GM19043 (cell line): ENCODE measurements at regions not wholly inside any gene's neighbourhood (a gene's known extent, or its start where the extent isn't known, plus 50 kb on each side); places are given as distances from the start of the nearest gene placed in this dataset.
A peak's percentile ranks its signal among the peaks of the same experiment; 100 is the strongest.
"Not testable (repeated sequence)": the region's sequence is repeated elsewhere in the genome, so short reads cannot be mapped to it uniquely, and the experiment has no call there.

Experiments used
- ATAC-seq: cut with Tn5 transposase; IDR thresholded peaks from one replicate; pipeline ENCODE4 v1.9.1; 2021; ENCODE audit warnings: low read depth; ENCODE audit not compliant: unreplicated experiment

DNA sequence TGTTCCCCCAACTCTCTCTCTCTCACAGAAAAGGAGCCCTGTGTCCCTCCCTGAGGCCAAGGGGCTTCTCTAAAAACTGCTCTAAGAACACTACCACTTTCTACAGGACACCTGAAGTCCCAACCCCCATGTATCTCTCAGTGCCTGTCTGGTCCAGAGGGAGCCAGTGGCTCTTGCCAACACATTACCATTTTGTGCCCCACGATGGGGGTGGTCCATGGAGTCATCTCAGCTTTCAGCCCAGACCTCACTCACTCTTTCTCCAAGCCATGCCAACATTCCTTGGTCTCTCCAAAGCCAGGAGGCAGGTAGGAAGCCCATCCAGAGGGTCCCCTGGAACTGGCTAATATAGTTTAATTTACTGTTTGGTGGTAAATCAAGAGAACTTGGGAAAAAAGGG is 962.1 kb upstream of the DEFB115 start:
- ATAC-seq, result not testable (repeated sequence)

- ATAC-seq, result not testable (repeated sequence)
Observed at GRCh38 chr20:30295967-30296366, 961.5 kb upstream of the DEFB115 start.

GRCh38 chr20:30297878-30298595 is 959.4 kb upstream of the DEFB115 start:
- ATAC-seq, result not testable (repeated sequence)

DNA sequence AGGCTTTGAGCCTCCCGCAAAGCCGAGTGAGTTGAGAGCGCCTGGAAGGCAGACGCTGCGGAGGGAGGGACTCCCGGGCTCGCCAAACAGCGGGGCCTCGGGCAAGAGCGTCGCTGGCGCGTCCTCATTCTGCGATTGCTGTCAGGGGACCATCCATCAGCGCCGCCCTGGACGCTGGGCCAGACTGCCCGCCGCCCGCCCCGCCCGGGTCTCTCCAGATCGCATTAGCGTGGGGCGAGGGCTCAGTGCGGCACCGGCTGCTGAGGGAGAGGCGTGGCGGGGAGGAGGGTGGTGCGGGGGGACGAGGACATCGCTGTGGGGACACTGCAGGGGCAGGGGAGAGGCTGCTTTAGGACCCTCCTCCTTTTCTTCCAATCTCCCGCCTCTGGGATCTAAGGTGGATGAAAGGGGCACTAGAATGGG is 957.2 kb upstream of the DEFB115 start:
- ATAC-seq, result not testable (repeated sequence)

GRCh38 chr20:30302786-30303185 is 954.7 kb upstream of the DEFB115 start:
- ATAC-seq, result not testable (repeated sequence)

- ATAC-seq, result not testable (repeated sequence)
Observed at GRCh38 chr20:30309938-30310337, 947.5 kb upstream of the DEFB115 start.

GRCh38 chr20:30310385-30310784 is 947.1 kb upstream of the DEFB115 start:
- ATAC-seq, result not testable (repeated sequence)

GRCh38 chr20:30312220-30312619 is 945.2 kb upstream of the DEFB115 start:
- ATAC-seq, result not testable (repeated sequence)

DNA sequence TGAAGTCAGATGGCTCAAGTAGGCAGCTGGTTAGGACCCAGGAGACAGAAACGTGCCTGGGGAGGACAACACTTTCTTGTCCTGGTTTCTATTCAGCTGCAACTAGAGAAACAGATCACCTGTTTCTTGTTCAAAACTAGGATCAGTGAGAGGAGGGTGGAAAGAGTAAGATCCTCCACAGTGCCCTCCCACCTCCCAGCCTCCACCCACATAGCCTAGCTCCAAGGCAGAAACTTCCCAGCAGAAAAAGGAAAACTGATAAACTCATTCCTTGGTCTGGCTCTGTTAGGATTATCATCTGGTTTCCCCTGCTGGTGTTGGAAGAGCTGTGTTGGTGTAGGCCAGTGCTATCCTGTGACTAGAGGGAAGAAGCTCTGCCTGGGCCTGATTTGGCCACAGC is 943.8 kb upstream of the DEFB115 start:
- ATAC-seq, result not testable (repeated sequence)

DNA sequence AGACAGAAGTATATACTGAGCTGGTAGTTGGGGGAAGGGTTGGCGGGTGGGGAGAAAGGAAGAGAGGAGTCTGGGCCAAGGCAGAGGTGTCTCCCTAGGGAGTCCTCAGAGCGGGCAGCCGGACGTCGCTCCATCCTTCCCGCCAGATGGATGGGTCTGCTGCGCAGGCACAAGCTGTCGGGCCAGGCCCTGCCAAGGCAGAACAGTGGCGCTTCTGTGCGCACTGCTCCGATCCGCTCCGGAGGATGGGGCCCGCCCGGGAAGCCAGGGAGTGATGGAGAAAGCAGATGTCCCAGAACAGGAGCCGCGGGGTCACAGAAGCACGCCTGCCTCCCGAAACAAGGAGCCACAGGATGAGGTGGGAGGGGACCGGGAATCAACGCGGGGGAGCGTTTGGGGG is 941.4 kb upstream of the DEFB115 start:
- not testable (repeated sequence) for ATAC-seq

- ATAC-seq, result not testable (repeated sequence)
Observed at GRCh38 chr20:30316532-30317299, 940.7 kb upstream of the DEFB115 start.

DNA sequence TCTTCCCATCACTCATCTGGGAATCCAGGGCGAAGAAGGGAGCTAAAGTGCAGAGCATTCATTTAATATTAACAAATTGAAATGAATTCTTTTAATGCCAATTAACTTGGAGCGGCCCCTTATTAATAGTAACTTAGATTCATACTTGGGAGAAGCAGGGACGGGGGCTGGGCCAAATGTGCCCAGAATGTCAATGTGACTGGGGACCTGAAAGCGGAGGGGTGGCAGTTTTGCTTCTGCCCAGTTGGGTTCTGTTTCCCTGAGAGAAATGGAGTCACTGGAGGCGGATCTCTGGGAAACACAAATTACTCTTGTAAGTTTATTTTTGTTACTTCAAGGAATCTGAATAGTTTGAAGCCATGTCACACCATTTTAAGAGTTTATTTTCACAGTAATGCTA is 923.7 kb upstream of the DEFB115 start:
- ATAC-seq, result not testable (repeated sequence)

DNA sequence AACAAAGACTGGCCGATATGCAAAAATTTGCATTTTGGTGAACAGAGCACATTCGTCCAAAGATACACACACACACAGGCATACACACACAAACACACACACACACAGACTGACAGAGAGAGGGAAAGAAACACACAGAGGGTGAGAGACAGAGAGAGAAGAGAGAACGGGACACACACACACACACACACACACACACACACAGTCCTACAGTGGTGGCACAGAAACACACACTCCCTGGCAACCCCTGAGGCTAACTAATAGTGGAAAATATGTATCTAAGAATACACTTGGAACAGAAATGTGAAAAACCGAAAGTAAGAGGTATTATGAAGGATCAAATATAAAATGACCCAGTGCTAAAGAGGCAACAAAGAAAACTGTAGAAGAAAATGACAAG is 919.9 kb upstream of the DEFB115 start:
- not testable (repeated sequence) for ATAC-seq

DNA sequence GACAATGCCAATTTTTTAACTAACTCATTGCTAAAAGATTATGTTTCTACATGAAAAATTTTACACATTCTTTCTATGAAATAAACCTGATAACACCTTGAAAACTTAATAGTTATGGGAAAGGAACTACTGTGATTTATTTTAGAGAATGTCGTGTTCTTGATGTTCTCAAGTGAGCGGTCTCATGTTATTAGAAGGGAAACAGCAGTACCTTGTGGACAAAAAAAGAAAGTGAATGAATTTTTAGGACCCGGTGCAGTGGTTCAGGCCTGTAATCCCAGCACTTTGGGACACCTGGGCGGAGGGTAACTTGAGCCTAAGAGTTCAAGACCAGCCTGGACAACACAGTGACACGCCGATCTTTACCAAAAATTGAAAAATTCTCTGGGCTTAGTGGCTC is 908.5 kb upstream of the DEFB115 start:
- ATAC-seq, result not testable (repeated sequence)

DNA sequence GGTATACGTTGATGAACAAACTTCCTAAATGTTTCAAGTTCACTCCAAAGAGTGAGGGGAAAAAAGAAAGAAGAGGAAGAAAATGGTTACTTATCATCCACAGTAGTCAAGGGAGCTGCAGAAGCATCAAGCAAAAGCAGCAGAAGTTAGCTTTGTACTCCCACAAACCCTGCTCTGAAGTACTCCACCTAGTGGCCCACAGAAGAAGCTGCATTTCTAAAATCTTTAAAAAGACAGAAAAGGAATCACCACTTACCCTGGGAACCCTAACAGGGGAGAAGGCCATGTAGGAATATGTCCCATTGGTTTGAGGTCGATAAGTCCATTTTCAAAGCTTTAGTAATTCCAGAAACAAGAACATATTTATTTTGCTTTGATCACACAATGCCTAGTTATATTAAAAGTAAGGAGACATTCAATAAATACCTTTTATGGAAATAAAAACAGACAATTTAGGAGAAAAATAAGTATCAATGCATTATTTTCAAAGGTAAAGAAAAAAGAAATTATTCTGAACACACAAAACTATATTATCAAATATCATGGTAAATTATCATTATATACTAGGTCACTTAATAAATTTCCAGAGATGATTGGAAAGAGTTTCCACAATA is 900.5 kb upstream of the DEFB115 start:
- ATAC-seq, result not testable (repeated sequence)

- ATAC-seq, result not testable (repeated sequence)
Observed at GRCh38 chr20:30361756-30362155, 895.7 kb upstream of the DEFB115 start.

- ATAC-seq, result not testable (repeated sequence)
Observed at GRCh38 chr20:30376430-30376766, 881.1 kb upstream of the DEFB115 start.

DNA sequence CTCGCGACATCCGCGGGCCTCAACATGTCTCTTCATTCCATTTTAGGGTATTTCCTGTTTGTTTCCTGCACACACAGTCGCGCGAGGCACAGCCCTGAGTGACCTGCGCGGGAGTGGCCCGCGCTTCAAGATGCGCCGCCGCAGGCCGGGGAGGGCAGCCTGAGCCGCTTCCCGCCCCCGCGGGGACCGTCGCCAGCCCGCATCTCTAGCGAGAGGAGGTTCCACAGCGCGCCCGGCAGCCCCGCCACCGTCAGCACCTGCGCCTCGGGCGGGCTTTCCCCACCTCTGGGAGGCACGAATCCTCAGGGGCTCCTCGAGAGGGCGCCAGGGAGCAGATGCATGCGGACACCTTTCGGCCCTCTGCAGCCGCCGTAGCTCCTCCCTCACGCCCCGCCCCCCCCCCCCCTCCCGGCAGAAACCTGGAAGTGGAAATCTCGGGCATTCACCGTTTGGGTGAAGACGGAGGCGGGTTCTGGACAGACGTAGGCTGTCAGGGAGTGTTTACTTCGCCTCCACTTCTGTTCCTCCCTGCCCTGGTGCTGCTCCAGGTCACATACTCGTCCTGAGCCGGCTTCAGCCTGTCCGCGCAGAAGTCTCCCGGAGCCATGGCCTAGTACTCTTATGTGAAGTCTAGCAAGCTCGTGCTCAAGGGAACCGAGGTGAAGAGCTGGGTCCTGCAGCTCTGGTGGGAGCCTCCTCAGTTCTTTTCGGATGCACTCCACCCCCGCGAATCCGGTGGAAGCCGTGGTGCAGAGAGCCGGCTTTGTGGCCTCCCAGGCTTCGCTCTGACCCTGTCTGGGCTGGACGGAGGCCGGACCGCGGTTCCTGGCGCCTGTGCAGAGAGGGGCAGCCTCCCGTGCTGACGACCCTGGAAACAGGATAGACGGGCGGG is 880.5 kb upstream of the DEFB115 start:
- ATAC-seq, result peak; percentile 93

DNA sequence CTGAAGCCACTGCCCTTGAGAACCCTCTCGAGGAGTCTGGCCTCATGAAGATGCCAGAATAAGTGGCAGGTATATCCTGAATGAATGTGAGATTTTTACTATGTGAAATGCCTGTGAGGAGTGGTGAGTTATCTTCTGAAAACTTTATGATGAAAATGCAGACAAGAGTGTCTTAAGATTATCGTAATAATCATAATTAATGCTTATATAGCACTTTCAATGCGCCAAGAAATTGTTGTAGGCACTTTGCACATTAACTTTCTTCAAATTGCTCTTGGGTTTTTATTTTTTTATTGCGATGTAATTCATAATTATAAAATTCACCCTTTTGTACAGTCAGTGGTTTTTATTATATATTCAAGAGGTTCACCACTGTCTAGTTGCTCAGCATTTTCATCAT is 879.1 kb upstream of the DEFB115 start:
- not testable (repeated sequence) for ATAC-seq

- ATAC-seq, result not testable (repeated sequence)
Observed at GRCh38 chr20:30378721-30379120, 878.7 kb upstream of the DEFB115 start.
